Head of caudate nucleus (tissue), 42 donors: ENCODE measurements at regions not wholly inside any gene's neighbourhood (a gene's known extent, or its start where the extent isn't known, plus 50 kb on each side); places are given as distances from the start of the nearest gene placed in this dataset.

Experiments used
- DNase-seq, 42 donors: peaks; one replicate each; pipeline versions ENCODE4 v3.0.0 to v3.0.0-alpha.2; 2020 to 2021; ENCODE audit warnings: mixed read lengths in 7 of 42
- intact Hi-C: fragments of 100-400 bp; cut with DNase I; formaldehyde crosslinking; loops from one replicate; pipeline ENCODE4 v1.15.0; 2022

DNA sequence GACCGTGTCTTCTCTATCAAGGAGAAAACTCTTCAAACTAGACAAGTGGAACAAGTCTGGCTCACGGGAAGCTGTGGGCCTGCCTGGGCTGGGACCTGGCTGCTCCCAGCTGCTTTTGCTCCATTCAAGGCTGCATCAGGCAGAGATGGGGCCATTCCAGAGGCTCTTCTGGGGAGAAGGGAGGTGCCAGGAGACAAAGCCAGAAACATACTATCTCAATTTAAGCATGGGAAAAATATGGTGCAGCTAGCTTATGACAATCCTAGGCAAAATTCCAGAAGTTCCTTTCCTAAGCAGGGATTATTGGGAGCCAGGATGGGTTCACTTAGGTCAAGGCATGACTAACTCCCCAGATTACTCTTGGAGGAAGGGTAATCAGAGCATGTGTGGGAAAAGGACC lies 90.8 kb upstream of the SLC2A1 start:
- intact Hi-C loops, result no loop called here
- no peak for DNase-seq

DNA sequence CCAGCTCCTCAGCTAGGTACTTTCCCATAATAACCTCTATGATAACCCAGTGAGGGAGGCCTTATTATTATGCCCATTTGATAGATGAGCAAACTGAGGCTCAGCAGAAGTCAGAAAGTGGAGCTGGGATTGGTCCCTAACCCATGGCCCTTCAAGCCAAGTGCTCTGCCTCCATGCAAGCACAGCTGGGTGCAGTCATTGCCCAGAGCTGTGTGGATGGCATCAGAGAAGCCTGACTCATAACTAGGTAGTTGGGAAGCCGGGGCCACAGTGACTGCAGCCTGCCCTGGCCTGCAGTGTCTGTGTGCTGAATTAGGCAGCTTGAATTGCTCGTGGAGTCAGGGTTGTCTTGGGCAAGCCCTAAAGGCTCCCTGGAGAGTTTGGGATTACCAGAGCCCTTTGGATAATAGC lies 89.9 kb upstream of the SLC2A1 start:
- no peak for DNase-seq
- intact Hi-C loops, result no loop called here

DNA sequence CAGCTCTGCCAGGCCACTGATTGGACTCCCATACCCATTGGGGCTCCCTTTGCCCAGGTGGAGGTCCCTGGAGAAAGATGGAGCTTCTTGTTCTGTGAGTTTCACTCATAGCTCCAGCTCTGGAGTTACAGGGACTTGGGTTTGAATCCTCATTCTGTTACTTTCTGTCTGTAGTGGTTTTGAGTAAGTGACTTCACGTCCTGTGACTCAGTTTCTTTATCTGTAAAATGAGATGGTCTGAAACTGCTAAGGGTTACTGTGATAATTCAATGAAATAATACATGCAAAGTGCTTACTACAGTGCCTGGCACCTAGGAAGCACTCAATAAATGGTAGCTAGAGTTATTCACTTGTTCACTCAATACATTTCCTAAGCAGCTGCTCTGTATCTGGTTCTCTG lies 88.5 kb upstream of the SLC2A1 start:
- no peak for DNase-seq
- intact Hi-C loops, result no loop called here

DNA sequence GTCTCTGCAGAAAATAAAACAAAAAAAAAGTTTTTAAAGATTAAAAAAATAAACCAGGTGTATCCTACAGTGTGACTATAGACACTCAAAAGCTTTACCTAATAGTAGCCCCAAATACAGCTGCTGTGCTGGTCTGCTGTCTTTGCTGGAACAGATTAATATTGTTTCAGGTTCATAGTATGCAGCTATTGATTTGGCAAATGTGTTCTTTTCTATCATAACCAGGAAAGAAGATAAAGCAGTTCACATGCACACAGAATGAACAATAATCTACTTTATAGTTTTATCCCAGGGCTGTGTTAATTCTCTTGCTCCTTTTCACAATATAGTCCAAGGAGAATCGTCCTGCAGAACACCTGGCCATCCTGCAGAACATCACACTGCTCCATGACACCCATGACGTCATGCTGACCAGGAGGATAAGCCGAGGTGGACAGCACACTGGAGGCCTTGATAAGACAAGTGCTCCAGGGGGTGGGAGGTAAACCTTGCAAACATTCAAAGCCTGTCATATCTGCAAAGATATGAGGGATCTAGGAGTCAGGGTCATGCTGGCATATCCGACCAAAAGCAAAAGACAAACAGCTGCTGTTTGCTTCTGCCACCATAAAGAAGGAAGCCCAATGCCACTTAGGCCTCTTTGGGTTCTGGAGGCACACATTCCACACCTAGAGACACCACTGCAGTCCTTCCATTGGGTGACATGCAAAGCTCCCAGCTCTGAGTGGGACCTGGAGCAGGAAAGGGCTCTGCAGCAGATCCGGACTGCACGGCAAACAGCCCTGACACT lies 86.1 kb upstream of the SLC2A1 start:
- intact Hi-C loops, result no loop called here
- DNase-seq, result no peak

DNA sequence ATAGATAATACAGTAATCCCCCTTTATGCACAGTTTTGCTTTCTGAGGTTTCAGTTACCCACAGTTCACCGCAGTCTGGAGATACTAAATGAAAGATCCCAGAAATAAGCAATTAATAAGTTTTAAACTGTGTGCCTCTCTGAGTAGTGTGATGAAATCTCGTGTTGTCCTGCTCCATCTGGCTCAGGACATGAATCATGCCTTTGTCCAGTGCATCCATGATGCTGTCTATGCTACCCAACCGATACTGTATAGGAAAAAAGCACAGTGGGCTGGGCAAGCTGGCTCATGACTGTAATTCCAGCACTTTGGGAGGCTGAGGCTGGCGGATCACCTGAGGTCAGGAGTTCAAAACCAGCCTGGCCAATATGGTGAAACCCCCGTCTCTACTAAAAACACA lies 85.0 kb upstream of the SLC2A1 start:
- DNase-seq, result no peak

DNA sequence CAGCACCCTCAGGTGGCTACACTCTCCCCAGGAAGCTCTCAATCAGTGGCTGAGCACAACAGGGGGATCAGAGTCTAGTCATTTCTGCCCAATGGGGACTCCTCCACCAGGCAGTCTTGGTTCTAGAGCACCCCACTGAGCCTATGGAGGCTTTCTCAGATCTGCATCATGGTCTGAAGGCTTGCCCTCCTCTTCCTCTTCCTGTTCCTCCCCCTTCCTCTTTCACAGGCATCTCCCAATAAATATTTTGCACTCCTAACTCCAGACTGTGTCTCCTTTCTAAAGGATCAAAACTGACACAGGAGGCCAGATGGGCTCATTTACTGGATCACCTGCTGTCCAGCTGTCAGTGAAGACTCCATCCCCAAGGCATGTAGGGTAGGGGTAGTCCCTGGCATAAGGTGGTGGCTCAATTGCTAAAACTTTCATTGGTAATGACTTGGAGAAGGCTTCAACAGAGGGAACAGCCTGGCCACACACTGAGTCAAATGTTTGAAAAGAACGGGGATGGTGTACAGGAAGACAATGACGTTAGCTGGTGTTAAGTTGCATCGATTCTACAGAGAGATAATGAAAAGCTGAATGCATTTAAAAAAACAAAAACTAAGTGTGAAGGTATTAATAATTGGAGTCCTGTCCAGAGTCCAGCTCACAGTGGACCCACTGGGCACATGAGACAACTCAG lies 84.2 kb upstream of the SLC2A1 start:
- intact Hi-C loops, result no loop called here
- DNase-seq, result no peak

More for the DNA sequence above, 85.0 kb upstream of the SLC2A1 start:
- intact Hi-C loops, result no loop called here

DNA sequence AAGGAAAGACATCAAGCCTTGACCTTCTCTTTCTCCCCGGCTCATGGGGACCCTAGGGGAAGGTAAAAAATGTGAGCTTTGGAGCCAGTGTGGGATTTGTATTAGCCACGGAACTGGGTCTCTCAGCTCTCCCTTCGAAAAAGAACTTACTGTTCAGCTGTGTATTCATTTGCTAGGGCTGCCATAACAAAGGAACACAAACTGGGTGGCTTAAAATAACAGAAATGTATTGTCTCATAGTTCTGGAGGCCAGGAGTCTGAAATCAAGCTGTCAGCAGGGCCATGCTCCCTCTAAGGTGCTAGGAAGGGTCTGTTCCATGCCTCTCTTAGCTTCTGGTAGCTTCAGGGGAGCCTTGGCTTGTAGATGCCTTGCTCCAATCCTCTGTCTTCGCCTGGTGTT lies 83.5 kb upstream of the SLC2A1 start:
- DNase-seq, result no peak
- intact Hi-C loops, result no loop called here

DNA sequence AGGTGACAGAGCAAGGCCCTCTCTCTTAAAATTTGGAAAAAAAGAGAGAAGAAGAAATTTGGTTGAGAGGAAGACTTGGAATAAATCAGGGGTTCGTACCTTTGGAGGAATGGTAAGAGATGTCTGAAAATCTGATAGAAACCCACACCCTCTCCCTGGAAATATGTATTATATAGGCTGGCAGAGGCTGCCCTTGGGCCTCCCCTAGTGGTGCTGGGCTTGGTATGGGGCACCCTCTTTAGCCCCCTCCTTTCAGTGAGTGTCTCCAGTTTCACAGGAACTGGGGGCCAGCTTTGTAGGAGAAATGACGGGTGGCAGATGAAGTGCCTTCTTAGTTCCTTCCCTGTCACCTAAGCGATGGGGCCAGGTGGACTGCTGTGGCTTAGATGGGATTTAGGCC lies 82.9 kb upstream of the SLC2A1 start:
- no peak for DNase-seq
- intact Hi-C loops, result no loop called here

DNA sequence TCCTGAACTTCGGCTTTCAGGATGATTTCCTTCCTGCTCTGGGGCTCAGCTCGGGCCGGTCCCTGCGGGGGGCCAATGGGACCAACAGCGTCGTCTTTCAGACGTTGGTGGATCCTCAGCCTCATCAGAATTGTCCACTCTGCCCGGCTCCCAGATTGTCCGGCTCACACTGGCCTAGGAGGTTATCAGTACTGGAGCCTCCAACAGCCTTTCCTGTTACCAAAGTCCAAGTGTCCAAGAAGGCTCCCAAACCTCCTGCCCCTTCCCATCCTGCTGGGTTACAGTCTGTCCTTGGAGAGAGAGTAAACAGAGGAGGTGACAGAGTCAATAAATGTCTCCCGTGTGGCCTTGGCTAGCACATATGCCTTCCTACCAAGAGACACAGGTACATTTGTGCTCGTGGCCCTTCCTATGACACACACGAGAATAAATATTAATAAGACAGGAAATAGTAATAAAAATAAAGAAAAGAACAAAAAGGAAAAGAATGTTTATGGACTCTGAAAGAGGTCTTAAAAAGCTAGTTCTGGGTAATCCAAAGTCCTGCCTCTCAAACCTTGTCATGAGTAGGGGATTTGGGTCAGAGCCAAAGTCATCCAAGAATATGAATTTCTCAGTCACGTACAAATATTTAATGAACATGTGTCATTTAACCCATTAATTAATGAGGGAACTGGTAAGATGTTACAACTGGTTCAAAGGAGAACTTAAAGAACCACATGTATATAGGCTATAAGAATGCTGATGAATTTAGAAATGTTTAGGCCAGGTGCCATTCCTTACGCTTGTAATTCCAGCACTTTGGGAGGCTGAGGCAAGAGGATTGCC lies 80.8 kb upstream of the SLC2A1 start:
- DNase-seq, result no peak
- intact Hi-C loops, result no loop called here

DNA sequence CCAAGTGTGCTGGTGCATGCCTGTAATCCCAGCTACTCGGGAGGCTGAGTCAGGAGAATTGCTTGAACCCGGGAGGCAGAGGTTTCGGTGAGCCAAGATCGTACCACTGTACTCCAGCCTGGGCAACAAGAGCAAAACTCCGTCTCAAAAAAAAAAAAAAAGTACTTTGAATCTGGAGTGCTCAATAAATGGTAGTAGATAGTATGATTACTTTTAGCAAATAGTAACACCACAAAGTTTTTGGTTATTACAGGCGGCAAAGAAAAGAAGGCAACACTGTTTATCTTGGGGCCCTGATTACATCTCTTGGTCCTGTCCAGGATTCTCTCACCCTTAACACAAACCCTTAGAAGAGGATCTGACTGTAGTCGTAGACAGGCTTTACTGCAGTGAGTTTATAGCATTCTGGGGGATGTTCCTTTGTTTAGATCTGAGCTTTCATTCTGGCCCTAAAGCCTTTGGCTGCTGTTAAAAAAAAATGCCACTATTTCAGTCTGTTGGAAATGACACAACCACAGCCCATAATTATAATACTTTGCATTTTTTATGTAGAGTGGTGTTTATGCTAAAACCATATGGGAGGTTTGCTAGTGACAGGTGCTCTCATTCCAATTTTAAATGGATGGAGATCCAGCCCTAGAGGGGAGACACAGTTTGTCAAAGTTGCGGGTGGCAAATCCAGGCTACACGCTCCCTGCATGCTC lies 79.7 kb upstream of the SLC2A1 start:
- intact Hi-C loops, result no loop called here
- DNase-seq, result no peak

DNA sequence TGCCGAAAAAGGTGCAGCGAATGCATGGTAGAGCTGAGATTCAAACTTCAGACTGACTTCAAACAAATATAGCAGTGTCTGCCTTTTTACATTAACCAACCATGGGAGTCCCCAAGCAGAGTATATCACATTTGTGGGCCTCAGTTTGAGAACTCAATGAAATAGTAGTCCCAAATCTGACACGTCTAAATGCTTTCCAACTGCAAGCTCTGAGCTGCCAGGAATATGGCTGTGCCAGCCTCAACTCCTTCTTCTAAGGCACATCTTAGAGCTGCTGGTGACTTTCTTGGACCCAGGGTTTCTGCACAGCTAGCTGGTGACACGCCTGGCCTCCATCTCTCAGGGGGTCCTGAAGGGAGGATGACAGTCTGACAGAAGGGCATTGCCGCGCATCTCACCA lies 78.8 kb upstream of the SLC2A1 start:
- intact Hi-C loops, result no loop called here

DNA sequence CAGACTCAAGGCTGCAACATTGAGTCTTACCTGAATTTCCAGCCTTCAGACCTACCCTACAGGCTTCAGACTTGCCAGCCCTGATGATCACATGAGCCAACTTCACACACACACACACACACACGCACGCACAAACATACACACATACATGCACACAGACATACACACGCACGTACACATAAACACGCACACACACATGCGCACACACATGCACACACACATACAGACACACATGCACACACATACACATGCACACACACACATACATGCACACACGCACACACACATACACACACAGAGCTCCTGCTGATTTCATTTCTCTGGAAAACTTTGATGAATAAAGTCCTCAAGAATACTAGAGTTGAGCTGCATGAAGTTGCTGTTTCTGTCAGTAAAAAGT lies 78.3 kb upstream of the SLC2A1 start:
- intact Hi-C loops, result no loop called here
- no peak for DNase-seq

More for the DNA sequence above, 78.8 kb upstream of the SLC2A1 start:
- no peak for DNase-seq

DNA sequence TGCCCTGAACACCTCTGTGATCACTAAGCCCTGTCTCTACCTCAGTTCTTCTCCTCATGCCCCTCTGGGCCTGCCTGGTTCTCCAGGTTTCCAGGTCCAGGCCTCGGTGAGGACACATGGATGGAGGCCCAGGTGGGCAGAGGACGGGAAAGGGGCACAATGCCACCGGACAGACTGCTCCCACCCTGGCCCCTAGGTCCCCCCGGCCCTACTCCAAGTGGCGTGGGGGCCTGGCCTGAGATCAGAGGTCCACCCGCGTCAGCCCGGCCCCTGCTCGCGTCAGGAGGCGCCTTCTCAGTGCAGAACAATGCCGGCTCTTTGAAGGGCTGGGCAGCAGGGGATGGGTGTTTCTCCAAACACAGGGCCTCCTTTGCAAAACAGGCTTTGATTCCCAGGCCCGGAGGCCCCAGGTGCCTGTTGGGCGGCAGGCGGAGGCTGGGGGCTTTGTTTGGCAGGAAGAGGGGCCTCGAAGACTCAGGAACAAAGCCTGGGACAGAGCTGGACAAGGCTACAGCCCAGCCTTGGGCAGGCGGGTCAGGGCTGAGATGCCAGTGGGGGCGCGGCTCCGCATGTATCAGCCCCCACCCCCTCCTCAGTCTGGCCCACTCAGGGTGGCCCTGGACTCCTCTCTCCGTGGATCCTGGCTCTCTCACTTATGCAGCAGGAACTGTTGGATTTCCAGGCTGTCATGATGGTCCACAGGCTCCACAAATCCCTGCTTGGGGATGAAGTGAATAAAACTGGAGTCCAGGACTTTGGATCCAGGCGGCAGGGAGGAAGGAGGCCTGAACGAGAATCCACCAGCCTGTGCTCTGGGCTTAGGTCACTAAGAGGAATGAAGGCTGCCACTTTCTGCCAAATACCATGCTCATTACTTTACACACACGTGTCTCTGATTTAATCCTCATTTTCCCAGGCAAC lies 77.4 kb upstream of the SLC2A1 start:
- peak in 1 of 42 donors; percentile 8 for DNase-seq
- intact Hi-C loops, result no loop called here

DNA sequence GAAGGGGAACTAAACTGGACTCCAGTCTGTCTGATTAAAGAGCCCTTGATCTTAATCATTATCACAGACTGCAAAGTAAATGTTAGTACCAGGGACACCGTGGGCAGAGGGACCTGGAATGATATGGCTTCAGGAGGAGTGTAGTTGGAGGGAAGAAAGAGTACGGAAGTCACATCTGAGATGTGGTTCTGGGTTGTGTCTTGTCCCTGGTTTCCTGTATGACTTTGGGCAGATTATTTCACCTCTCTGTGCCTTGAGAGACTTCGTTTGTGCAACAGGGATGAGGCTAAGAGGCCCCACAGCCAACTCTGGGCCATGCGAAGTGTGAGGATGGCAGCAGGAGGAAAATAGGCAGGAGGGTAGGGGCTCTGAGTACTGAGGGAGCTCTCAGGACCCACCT lies 76.1 kb upstream of the SLC2A1 start:
- intact Hi-C loops, result no loop called here
- DNase-seq, result no peak

DNA sequence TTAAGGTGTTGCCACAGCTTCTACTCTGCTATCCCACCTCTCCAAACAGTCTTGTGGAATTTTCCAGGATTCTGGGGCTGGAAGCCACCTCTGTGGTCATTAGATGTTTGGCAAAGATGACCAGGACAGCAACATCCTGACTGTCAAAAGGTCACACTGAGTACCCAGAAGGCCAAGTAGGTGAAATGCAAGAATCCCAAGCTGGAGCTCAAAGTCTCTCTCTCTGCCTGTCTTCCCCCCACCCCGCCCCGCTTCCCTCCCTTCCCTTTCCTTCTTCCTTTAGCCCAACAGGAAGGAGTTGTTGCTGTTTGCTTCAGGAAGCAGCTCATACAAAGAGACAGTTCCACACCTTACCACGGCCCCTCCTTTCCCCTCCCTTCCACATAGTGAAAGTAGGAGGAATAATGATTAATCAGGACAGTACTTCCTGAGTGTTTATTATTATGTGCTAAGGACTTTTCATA lies 75.6 kb upstream of the SLC2A1 start:
- intact Hi-C loops, result no loop called here
- no peak for DNase-seq

DNA sequence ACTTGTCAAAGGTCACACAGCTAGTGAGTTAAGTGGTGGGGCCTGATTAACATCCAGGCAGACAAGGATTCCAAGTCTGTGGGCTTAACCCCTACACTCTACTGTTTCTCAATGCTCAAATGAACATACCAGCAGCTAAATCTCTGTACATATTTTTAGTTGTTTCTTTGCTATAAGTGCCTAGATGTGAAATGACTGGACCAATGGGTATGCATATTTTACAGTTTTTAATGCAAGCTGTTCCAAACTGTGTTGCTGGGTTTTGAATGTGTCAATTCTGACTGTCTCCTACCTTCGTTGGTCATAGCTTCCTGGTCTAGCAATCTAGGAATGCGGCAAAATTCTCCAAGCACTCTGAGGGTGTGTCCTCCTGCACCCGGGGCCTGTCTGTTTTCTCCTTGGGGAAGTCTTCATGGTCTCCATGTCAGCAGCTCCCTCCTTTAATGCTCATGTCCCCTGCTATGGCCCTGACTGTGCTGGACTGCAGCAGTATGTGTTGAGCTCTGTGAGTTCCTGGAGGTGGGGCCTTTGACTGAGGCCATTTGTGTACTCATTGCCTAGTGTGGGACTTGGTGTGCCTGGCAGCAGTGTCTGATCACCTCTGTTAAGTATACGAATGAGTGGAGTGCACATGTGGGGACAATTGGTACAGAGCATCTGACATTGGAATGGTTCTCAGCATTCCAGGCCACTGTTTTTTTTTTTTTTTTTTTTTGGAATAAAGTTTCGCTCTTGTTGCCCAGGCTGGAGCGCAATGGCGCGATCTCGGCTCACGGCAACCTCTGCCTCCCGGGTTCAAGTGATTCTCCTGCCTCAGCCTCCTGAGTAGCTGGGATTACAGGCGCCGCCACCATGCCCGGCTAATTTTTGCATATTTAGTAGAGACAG lies 72.9 kb upstream of the SLC2A1 start:
- no peak for DNase-seq
- intact Hi-C loops, result no loop called here

DNA sequence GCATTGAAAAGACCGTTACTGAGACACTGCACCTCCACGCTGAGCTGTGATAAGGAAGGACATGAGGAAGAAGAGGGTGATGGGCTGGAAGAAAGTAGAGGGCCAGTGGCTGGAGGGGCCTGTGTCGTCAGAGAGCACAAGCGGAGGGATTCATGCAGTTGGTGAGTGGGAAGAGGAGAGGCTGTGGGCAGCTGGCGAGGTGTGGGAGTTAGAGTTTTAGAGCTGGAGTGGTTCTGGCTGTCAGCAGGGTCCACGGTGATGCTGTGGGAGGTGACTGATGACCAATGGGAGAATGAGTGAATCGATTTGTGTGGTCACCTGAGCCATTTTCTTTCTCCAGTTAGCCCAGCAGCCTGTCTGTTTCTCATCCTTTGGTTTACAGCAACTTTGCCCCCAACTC lies 66.2 kb upstream of the SLC2A1 start:
- intact Hi-C loops, result no loop called here
- no peak for DNase-seq
